NCI-H187 treated with DMSO at 0.1 percent for 48 hours (cell line): ENCODE measurements at regions not wholly inside any gene's neighbourhood (a gene's known extent, or its start where the extent isn't known, plus 50 kb on each side); places are given as distances from the start of the nearest gene placed in this dataset.

Source experiments
- DNase-seq: peaks from one replicate; lab custom pipeline; 2025; lab: John Stamatoyannopoulos, UW

- DNase-seq, result no peak
These were observed 104.6 kb downstream of the AMY1C start for GRCh38 chr1:103854279-103854678.

- DNase-seq, result no peak
These were observed 110.0 kb downstream of the AMY1C start for GRCh38 chr1:103859721-103860120.

GRCh38 chr1:103898576-103899345, 149.1 kb downstream of the AMY1C start:
- DNase-seq, result no peak

GRCh38 chr1:103900005-103900404, 150.3 kb downstream of the AMY1C start:
- no peak for DNase-seq

GRCh38 chr1:103901072-103901471, 151.4 kb downstream of the AMY1C start:
- DNase-seq, result no peak

GRCh38 chr1:103905363-103905762, 155.7 kb downstream of the AMY1C start:
- no peak for DNase-seq

GRCh38 chr1:103911450-103911849, 161.8 kb downstream of the AMY1C start:
- no peak for DNase-seq

- DNase-seq, result no peak
These were observed 168.1 kb downstream of the AMY1C start for GRCh38 chr1:103917795-103918194.

GRCh38 chr1:103931891-103932290, 182.2 kb downstream of the AMY1C start:
- DNase-seq, result no peak

GRCh38 chr1:103937763-103938357, 188.2 kb downstream of the AMY1C start:
- no peak for DNase-seq

GRCh38 chr1:103941086-103941485, 191.4 kb downstream of the AMY1C start:
- DNase-seq, result no peak

- DNase-seq, result no peak
These were observed 192.3 kb downstream of the AMY1C start for GRCh38 chr1:103942029-103942428.

- DNase-seq, result no peak
These were observed 196.1 kb downstream of the AMY1C start for GRCh38 chr1:103945774-103946173.

- no peak for DNase-seq
These were observed 198.8 kb downstream of the AMY1C start for GRCh38 chr1:103948526-103948925.

- no peak for DNase-seq
These were observed 200.1 kb downstream of the AMY1C start for GRCh38 chr1:103949779-103950178.

- no peak for DNase-seq
These were observed 203.7 kb downstream of the AMY1C start for GRCh38 chr1:103953386-103953785.

- no peak for DNase-seq
These were observed 209.0 kb downstream of the AMY1C start for GRCh38 chr1:103958699-103959098.

GRCh38 chr1:103959565-103959964, 209.9 kb downstream of the AMY1C start:
- DNase-seq, result no peak

GRCh38 chr1:103960045-103960444, 210.3 kb downstream of the AMY1C start:
- no peak for DNase-seq

- no peak for DNase-seq
These were observed 211.0 kb downstream of the AMY1C start for GRCh38 chr1:103960710-103961109.

- no peak for DNase-seq
These were observed 237.1 kb downstream of the AMY1C start for GRCh38 chr1:103986792-103987191.

GRCh38 chr1:103997631-103998030, 247.9 kb downstream of the AMY1C start:
- no peak for DNase-seq

GRCh38 chr1:104018922-104019674, 269.4 kb downstream of the AMY1C start:
- DNase-seq, result no peak
